Astrocyte (in vitro differentiated cells and primary cell): ENCODE measurements at regions not wholly inside any gene's neighbourhood (a gene's known extent, or its start where the extent isn't known, plus 50 kb on each side); places are given as distances from the start of the nearest gene placed in this dataset.

Source experiments
- CTCF ChIP-seq: IDR thresholded peaks from 2 replicates; pipeline ENCODE4 v1.5.1; 2011; ENCODE audit warnings: low read depth, mild to moderate bottlenecking, inconsistent platforms, low read length, moderate library complexity; ENCODE audit not compliant: insufficient read depth
- EZH2 ChIP-seq: IDR thresholded peaks from 2 replicates; pipeline ENCODE4 v1.6.1; 2012; ENCODE audit warnings: mild to moderate bottlenecking, low read length, inconsistent platforms; ENCODE audit not compliant: insufficient read depth

DNA sequence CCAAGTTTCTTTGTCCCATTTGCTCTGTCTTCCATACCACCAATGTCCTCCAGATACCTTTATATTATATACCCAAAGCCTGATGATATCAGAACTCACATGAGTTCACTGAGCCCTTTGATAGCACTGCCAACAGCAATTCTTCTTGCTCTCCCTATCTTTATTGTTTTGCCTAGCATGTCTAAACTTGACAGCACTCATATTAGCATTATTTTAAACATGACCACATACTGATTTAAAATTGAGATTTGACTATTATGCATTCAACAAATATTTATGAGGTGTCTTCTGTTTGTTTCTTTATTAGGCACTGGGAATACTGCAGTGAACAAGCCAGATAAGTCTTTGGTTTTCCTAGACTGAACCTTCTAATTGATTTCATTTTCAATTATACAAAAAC lies 587.3 kb upstream of the GCFC2 start:
- TF ChIP-seq CTCF, result no peak
- no peak for TF ChIP-seq EZH2
